Smooth muscle cell (in vitro differentiated cells): ENCODE measurements at regions not wholly inside any gene's neighbourhood (a gene's known extent, or its start where the extent isn't known, plus 50 kb on each side); places are given as distances from the start of the nearest gene placed in this dataset.

Experiments used
- DNase-seq: peaks from one replicate; lab custom pipeline; 2025; ENCODE audit not compliant: unreplicated experiment; lab: John Stamatoyannopoulos, UW
- H2AFZ ChIP-seq: fragments of 200-600 bp; sonication (generic); 2 replicates; pipeline ENCODE4 v1.6.0; 2016; ENCODE audit warnings: antibody characterized with exemption, low read depth, mild to moderate bottlenecking
- H3F3A ChIP-seq: fragments of 200-600 bp; sonication (generic); 2 replicates; pipeline ENCODE4 v1.6.0; 2017; ENCODE audit warnings: antibody characterized with exemption, low read depth
- H3K27ac ChIP-seq: fragments of 200-600 bp; sonication (generic); 2 replicates; pipeline ENCODE4 v1.5.1; 2016; ENCODE audit warnings: low read depth, mild to moderate bottlenecking
- H3K27me3 ChIP-seq: fragments of 200-600 bp; sonication (generic); 2 replicates; pipeline ENCODE4 v1.6.1; 2016; ENCODE audit warnings: low read depth, mild to moderate bottlenecking
- H3K36me3 ChIP-seq: fragments of 200-600 bp; sonication (generic); 2 replicates; pipeline ENCODE4 v1.5.1; 2016; ENCODE audit warnings: low read depth
- H3K4me1 ChIP-seq: fragments of 200-600 bp; sonication (generic); 2 replicates; pipeline ENCODE4 v1.5.1; 2016; ENCODE audit warnings: low read depth
- H3K4me2 ChIP-seq: fragments of 200-600 bp; sonication (generic); 2 replicates; pipeline ENCODE4 v1.6.0; 2016; ENCODE audit warnings: mild to moderate bottlenecking
- H3K4me3 ChIP-seq: fragments of 200-600 bp; sonication (generic); 2 replicates; pipeline ENCODE4 v1.5.1; 2016; ENCODE audit warnings: mild to moderate bottlenecking
- H3K79me2 ChIP-seq: fragments of 200-600 bp; sonication (generic); 2 replicates; pipeline ENCODE4 v1.6.0; 2016; ENCODE audit warnings: low read depth, mild to moderate bottlenecking
- H3K9ac ChIP-seq: fragments of 200-600 bp; sonication (generic); 2 replicates; pipeline ENCODE4 v1.6.0; 2016; ENCODE audit warnings: low read depth
- H3K9me3 ChIP-seq: fragments of 200-600 bp; sonication (generic); replicated peaks from 2 replicates; pipeline ENCODE4 v1.5.1; 2016; ENCODE audit warnings: low read depth
- H4K20me1 ChIP-seq: fragments of 200-600 bp; sonication (generic); 2 replicates; pipeline ENCODE4 v1.6.0; 2016; ENCODE audit warnings: low read depth
- CTCF ChIP-seq: fragments of 200-600 bp; sonication (generic); IDR thresholded peaks from 2 replicates; pipeline ENCODE4 v1.5.1; 2017; ENCODE audit warnings: borderline replicate concordance, mild to moderate bottlenecking, antibody characterized with exemption; ENCODE audit not compliant: insufficient read depth, poor library complexity, severe bottlenecking
- WGBS: methylation state at CpG from one replicate; pipeline ENCODE4 v1.1.7; 2016; ENCODE audit warnings: low lambda C conversion rate; 5-methylcytosine and 5-hydroxymethylcytosine counted together

- no peaks in the 10 kb centered on the region for H4K20me1 ChIP-seq
- H3K79me2 ChIP-seq: no peaks in the 10 kb centered on the region
- H3K27ac ChIP-seq: no peak overlapping the region
- H3K9ac ChIP-seq: no peak overlapping the region
- no peak overlapping the region for H3K4me3 ChIP-seq
- 47% methylated on average over 1 of the region's 1 CpG for WGBS
- no peaks in the 10 kb centered on the region for H3K36me3 ChIP-seq
- H3K9me3 ChIP-seq: no peaks in the 10 kb centered on the region
- DNase-seq: no peak
- TF ChIP-seq CTCF: no peak
- no peaks in the 10 kb centered on the region for H3K27me3 ChIP-seq
- no peak overlapping the region for H2AFZ ChIP-seq
- H3F3A ChIP-seq: no peaks in the 10 kb centered on the region
- no peaks in the 10 kb centered on the region for H3K4me1 ChIP-seq
- H3K4me2 ChIP-seq: no peak overlapping the region
Measured at GRCh38 chr4:149077181-149077580, 635.0 kb upstream of the NR3C2 start.

GRCh38 chr4:149076401-149076800 is 634.2 kb upstream of the NR3C2 start:
- TF ChIP-seq CTCF: no peak
- 27% methylated on average over 1 of the region's 1 CpG for WGBS
- H3K4me2 ChIP-seq: no peak overlapping the region

DNA sequence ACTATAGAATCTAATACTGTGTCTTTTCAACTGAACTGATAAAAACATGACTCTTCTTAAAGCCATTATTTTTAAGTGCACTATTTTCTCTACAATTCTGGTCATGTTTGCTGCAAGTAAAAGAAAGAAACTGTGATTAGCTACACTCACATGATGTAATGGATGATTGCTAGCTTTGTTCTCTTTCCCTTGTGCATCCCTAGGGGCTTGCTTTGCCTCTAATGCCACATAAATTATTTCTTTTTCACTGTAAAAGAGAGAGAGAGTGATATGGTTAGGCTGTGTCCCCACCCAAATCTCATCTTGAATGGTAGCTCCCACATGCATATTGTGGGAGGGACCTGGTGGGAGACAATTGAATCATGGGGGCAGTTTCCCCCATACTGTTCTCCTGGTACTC is 630.2 kb upstream of the NR3C2 start:
- no peaks in the 10 kb centered on the region for H3K9me3 ChIP-seq
- DNase-seq: no peak
- no peak overlapping the region for H3K27ac ChIP-seq
- no peaks in the 10 kb centered on the region for H3K27me3 ChIP-seq
- no peaks in the 10 kb centered on the region for H4K20me1 ChIP-seq
- no peaks in the 10 kb centered on the region for H3F3A ChIP-seq
- no peak overlapping the region for H3K9ac ChIP-seq
- no peaks in the 10 kb centered on the region for H3K4me1 ChIP-seq
- H2AFZ ChIP-seq: no peak overlapping the region
- no peak for TF ChIP-seq CTCF
- H3K4me3 ChIP-seq: no peak overlapping the region
- H3K79me2 ChIP-seq: no peaks in the 10 kb centered on the region
- H3K36me3 ChIP-seq: no peaks in the 10 kb centered on the region
- H3K4me2 ChIP-seq: no peak overlapping the region

More at GRCh38 chr4:149076401-149076800, 634.2 kb upstream of the NR3C2 start:
- H3K4me3 ChIP-seq: no peak overlapping the region
- H3F3A ChIP-seq: no peaks in the 10 kb centered on the region
- no peaks in the 10 kb centered on the region for H4K20me1 ChIP-seq
- no peaks in the 10 kb centered on the region for H3K27me3 ChIP-seq
- H2AFZ ChIP-seq: no peak overlapping the region
- no peak overlapping the region for H3K9ac ChIP-seq
- H3K4me1 ChIP-seq: no peaks in the 10 kb centered on the region
- H3K9me3 ChIP-seq: no peaks in the 10 kb centered on the region
- no peak overlapping the region for H3K27ac ChIP-seq
- no peak for DNase-seq
- H3K36me3 ChIP-seq: no peaks in the 10 kb centered on the region
- H3K79me2 ChIP-seq: no peaks in the 10 kb centered on the region

GRCh38 chr4:149065753-149066152 is 623.5 kb upstream of the NR3C2 start:
- H3K4me3 ChIP-seq: no peak overlapping the region
- H3K4me2 ChIP-seq: no peak overlapping the region
- no peak overlapping the region for H3K27ac ChIP-seq
- H3K79me2 ChIP-seq: no peaks in the 10 kb centered on the region
- H3K4me1 ChIP-seq: no peaks in the 10 kb centered on the region
- WGBS: 90% methylated on average over 1 of the region's 1 CpG
- no peak overlapping the region for H3K9ac ChIP-seq
- no peak for TF ChIP-seq CTCF
- no peaks in the 10 kb centered on the region for H3K27me3 ChIP-seq
- no peak overlapping the region for H2AFZ ChIP-seq
- DNase-seq: no peak
- H3F3A ChIP-seq: no peaks in the 10 kb centered on the region
- no peaks in the 10 kb centered on the region for H3K9me3 ChIP-seq
- H4K20me1 ChIP-seq: no peaks in the 10 kb centered on the region
- H3K36me3 ChIP-seq: no peaks in the 10 kb centered on the region
